HG02870 (cell line): ENCODE measurements at regions not wholly inside any gene's neighbourhood (a gene's known extent, or its start where the extent isn't known, plus 50 kb on each side); places are given as distances from the start of the nearest gene placed in this dataset.
"Not testable (repeated sequence)": the region's sequence is repeated elsewhere in the genome, so short reads cannot be mapped to it uniquely, and the experiment has no call there.

Experiments
- ATAC-seq: cut with Tn5 transposase; IDR thresholded peaks from one replicate; pipeline ENCODE4 v1.9.1; 2021; ENCODE audit warnings: mild to moderate bottlenecking, moderate library complexity; ENCODE audit not compliant: unreplicated experiment

DNA sequence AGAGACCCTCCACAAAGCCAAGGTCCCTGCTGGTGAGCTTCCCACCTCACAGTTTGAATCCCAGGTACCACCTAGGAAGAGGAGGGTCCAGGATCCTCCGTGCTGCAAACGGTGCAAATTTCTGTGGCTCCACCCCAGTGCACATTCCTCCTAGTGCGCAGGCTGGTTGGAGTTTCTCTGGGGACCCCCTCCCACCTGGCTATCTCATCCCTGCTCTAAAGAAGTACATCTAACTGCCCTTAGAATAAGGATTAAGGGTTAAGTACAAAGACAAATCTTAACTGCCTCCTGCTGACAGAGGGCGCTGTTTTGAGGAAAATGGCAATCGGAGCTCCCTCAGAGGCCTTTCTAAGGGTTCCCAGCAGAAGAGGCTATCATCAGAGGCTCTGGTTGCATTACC is 109.6 kb upstream of the FSIP2 start:
- peak; percentile 65 for ATAC-seq

DNA sequence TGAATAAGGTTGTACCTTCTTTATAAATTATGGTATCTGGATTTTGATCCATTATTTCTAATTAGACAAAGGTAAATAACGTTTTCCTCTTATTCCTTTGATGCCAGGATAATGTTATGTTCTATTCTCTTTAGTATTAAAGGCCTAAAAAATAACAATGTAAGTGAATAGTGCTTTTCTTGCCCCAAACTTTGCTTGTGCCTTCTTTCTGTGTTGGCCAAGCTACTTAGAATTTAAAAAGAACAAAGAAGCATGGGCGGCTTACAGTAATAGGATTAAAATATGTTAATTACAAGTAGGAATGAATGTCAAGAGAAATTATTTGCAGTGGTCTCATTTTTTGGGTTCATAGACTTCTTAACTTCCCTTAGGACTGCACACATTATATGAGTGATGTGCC is 105.0 kb upstream of the FSIP2 start:
- ATAC-seq = no peak

DNA sequence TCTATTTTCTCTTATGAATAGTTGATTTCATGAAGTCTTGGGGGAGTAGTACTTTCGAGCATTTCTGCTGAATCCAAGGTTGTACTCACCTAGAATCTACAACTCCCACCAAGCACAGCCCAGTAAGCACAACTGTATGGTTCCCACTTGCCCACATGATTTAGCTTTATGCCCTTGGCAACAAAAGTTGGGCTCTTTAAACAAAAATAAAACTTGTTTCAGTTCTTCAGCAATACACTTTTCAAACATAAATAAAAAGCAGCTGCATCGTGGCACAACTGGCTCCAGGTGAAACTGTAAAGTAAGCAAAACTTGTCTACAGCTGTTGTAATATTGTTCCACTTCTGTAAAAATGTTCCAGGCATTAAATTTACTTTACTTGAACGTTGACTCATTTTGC is 99.8 kb upstream of the FSIP2 start:
- ATAC-seq = no peak

DNA sequence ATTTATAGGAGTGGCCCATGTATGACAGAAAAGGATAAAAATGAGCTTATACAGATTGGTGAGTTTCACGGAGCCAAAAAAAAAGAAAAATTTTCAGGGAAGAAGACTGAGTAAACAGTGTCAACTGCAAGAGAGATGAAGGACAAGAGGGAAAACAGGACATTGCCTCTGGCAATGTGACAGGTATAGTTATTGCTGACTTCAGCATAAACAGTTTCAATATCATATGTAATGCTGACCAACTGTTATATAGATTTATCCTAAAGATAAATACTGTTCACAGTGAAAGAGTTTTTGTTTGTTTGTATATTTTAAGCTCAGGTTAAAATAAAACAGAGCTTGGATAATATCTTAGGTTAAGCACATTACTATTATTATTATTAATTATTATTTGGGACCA is 98.0 kb upstream of the FSIP2 start:
- no peak for ATAC-seq

DNA sequence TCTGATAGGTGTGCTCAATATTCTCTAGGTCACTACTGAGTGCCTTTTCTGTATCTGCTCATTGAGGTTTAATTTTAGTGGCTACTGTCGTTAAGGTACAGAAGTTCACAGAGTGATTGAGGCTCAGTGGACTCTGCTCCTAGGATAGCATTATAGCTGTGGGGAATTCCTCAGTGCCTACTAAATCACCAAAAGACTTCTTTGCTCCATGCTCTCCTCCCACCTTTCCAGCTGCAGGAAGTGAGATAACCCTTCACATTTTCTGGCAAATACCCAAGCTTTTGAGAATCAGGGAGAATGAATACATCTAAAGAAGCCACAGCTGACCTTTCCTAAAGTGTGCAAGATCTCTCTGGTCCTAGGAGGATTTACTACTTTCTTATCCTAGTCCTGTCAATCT is 95.2 kb upstream of the FSIP2 start:
- ATAC-seq = no peak

DNA sequence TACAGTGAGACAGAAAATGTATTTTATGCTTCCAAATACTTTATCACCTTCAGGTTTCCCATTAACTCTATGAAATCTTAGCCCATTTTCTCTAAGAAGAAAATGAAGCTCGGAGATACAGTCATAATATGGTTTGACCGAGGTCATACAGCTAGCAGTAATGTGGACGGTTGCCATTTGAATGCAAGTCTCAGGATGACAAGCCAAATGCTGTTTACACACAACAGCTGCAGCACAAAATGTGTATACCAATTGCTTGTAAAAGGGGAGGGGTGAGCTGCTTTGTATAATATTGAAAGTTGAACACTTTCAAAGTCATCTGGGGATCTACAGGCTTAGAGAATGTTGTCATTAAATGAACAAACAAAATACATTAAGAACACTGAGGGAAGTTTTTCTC is 93.8 kb upstream of the FSIP2 start:
- peak; percentile 98 for ATAC-seq

DNA sequence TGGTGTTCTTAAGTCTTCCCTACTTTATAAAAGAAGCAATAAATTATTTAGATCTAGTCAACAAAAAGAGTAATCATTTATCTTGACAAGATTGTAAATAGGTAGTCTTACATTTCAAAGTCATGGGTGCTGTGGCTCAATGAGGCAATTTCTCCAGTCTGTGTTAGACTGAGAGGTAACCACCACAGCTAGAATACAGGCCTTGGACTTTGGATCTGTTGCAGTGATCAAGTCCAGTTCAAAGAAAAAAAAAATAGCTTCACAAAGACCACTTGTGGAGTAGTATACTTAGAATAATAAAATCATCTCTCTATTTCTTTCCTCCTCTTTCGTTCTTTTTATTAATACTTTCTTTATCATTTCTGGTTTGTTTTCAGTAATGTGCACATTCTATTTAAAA is 93.1 kb upstream of the FSIP2 start:
- ATAC-seq = no peak

DNA sequence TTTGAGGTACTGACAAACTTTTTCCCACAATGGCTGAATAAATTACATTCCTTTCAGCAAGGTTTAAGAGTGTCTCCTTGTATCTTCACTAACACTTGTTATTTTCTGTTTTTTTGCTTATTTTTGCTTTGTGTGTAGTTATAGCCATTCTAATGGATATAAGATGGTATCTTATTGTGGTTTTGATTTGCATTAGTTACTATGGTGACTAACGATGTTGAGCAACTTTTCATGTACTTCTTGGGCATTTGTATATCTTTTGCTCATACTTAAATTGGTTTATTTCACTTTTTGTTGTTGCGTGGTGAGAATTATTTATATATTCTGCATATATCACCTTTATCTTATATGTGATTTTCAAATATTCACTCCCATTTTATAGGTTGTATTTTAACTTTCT is 79.9 kb upstream of the FSIP2 start:
- no peak for ATAC-seq

DNA sequence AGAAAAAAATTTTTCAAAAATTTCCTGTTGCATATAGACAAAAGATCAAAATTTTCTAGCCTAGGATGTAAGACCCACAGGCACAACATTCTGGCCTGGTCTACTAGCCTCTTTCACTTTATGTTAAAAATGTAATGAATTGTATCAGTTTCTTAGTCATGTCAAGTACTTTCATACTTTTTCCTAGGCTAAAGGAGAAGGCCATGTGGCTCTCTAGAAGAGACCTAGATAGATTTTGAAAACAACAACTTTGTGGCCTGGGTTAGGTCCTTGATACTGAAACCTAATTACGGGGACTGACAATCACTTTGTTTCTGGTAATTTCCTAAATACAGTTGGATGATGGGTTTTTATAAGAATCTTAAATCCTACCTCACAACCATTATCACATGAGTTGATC is 74.8 kb upstream of the FSIP2 start:
- ATAC-seq = no peak

DNA sequence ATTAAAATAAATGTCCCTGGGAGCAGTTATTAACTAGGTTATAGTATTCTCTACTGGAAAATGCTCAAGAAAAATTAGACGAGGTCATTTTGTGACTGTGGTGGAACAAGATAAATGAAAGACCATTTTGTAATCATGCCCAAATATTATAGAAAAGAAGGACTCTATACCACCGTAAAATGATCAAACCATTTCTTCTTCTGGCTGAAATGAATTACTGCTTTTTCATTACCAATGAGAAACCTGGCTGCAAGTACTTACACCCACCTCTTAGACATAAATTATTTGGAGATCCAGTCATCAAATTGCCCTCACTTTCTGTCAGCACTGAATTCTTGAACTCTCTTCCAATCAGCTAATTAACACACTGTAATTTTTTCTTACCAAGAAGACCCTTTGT is 74.2 kb upstream of the FSIP2 start:
- ATAC-seq = no peak

DNA sequence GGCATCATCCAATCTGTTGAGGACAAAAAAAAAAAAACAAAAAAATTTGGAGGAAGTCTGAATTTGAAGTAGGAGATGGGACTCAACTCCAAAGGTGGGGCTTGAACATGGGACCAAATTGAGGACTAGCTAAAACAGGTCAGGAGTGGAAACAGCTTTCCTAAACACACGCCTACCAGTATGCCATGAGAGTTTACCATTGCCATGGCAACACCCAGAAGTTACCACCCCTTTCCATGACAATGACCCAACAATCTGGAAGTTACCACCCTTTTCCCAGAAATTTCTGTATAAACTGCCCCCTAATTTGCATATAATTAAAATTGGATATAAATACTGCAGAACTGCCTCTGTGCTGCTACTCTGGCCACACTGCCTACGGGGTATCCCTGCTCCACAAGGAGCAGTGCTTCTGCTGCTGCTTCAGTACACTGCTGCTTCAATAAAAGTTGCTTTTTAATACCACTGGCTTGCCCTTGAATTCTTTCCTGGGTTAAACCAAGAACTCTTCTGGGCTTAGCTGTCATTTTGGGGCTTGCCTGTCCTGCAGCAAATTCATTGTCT is 73.3 kb upstream of the FSIP2 start:
- ATAC-seq = no peak

DNA sequence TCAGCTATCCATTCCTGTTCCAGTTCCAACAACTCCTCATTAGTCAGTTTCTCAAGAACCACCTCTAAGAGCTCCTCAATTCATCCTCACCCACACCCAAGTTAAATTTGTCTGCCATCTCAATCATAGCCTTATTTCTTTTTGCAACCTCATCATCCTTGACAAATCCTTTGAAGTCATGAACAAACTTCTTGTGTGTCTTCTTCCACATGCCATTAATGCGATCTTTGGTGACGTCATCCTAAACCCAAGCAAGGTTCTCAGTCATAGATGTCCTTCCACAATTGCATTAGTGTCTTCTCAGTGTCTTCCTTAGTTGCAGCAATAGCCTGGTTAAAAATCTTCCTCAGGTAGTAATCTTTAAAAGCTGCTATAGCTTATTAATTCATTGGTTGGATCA is 71.2 kb upstream of the FSIP2 start:
- no peak for ATAC-seq

DNA sequence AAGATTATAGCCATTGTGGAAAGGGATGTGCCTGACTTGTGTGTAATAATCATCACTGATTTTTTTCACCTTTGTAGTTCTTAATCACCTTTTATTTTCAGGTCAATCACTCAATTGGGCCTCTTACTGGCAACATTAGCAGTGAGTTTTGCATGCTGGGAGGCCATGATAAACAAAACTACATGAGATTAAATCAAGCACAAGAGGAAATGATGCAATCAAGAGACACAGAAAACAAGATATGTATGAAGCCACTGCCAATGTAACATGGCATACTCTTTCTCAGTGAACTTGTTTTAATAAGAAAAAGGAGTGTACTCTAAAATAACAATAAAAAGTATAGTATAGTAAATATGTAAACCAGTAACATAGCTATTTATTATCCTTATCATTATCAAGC is 69.9 kb upstream of the FSIP2 start:
- no peak for ATAC-seq

DNA sequence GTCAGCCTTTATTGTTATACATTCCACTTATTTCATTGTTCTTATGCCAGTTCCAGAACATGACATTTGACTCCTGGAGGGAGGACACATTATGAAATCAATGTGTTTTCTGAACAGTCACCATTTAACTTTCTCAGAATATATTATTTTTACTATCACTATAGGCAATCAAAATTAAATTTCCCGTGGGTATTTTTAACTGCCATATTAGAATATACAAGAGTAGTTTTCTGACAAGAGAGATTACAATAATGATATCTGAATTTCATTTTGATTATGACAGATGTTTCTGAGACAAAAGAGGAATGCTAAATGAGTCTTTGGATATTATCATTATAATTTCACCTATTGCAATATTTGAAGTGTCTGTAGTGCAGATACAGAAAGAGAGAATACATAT is 64.4 kb upstream of the FSIP2 start:
- no peak for ATAC-seq

DNA sequence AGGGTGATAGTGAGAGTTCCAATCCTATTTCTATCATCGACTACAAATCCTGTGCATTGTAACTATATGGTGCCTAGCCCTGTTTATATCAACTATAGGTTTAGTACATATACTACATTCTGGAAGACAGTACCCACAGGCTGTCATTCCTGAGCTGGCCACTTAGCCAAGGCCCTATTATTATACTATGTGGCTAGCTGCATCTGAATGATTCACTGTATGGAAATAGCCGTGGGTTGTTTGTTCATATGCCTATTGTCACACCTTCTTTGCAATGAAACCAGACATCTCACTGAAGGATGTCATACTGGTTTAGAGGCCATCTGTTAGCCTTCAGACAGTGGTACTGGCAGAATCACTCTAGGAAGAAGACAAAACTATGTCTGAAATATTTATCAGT is 62.3 kb upstream of the FSIP2 start:
- no peak for ATAC-seq

DNA sequence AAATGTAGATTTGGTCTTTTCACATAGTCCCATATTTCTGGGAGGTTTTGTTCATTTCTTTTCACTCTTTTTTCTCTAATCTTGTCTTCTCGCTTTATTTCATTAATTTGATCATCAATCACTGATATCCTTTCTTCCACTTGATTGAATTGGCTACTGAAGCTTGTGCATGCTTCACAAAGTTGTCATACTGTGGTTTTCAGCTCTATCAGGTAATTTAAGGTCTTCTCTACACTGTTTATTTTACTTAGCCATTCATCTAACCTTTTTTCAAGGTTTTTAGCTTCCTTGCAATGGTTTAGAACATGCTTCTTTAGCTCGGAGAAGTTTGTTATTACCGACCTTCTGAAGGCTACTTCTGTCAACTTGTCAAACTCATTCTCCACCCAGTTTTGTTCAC is 51.6 kb upstream of the FSIP2 start:
- ATAC-seq = not testable (repeated sequence)

DNA sequence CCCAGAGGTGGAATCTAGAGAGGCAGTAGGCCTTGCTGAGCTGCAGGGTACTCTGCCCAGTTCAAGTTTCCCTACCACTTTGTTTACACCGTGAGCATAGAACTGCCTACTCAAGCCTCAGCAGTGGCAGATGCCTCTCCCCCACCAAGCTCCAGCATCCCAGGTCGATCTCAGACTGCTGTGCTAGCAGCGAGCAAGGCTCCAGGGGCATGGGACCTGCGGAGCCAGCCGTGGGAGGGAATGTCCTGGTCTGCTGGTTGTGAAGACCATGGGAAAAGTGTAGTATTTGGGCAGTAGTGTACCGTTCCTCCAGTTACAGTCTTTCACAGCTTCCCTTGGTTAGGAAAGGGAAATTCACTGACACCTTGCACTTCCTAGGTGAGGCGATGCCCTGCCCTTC is 50.6 kb upstream of the FSIP2 start:
- no peak for ATAC-seq
